GM12891 (cell line): ENCODE measurements at regions not wholly inside any gene's neighbourhood (a gene's known extent, or its start where the extent isn't known, plus 50 kb on each side); places are given as distances from the start of the nearest gene placed in this dataset.

Experiments used
- DNase-seq: peaks from one replicate; pipeline ENCODE4 v3.0.0; 2011; ENCODE audit warnings: low spot score; ENCODE audit not compliant: insufficient read length
- FAIRE-seq: peaks from 2 replicates; lab custom pipeline; 2011; peaks lifted over from hg19 to GRCh38; lab: Jason Lieb, UNC
- PAX5 ChIP-seq: IDR thresholded peaks from 2 replicates; pipeline ENCODE4 v1.6.1; 2011; ENCODE audit warnings: low read length, moderate library complexity, mild to moderate bottlenecking; ENCODE audit not compliant: insufficient read depth, severe bottlenecking
- POLR2A ChIP-seq: IDR thresholded peaks from 2 replicates; pipeline ENCODE4 v1.6.1; 2011; ENCODE audit warnings: low read depth, low read length, control low read depth
- POLR2AphosphoS5 ChIP-seq: IDR thresholded peaks from 2 replicates; pipeline ENCODE4 v1.6.1; 2011; ENCODE audit warnings: low read depth, low read length, control low read depth
- POU2F2 ChIP-seq: IDR thresholded peaks from 2 replicates; pipeline ENCODE4 v1.6.1; 2011; ENCODE audit warnings: low read depth, mild to moderate bottlenecking, control low read depth, low read length, moderate library complexity
- SPI1 ChIP-seq: IDR thresholded peaks from 2 replicates; pipeline ENCODE4 v1.6.1; 2011; ENCODE audit warnings: low read depth, low read length, control low read depth
- TAF1 ChIP-seq: IDR thresholded peaks from 2 replicates; pipeline ENCODE4 v1.6.1; 2011; ENCODE audit warnings: low read depth, low read length, control low read depth

GRCh38 chr5:165094782-165095181 is 1589.4 kb downstream of the MAT2B start:
- no peak for TF ChIP-seq POLR2A
- DNase-seq (no peak), FAIRE-seq (no peak)

GRCh38 chr5:165101709-165102108 is 1596.3 kb downstream of the MAT2B start:
- FAIRE-seq (no peak), DNase-seq (no peak)
- TF ChIP-seq POU2F2, result no peak
- no peak for TF ChIP-seq POLR2A
- no peak for TF ChIP-seq POLR2AphosphoS5
- TF ChIP-seq PAX5, result no peak

GRCh38 chr5:165104611-165105010 is 1599.2 kb downstream of the MAT2B start:
- FAIRE-seq, result no peak
- DNase-seq, result no peak
- no peak for TF ChIP-seq POLR2AphosphoS5
- TF ChIP-seq SPI1, result no peak
- TF ChIP-seq PAX5, result no peak
- TF ChIP-seq POLR2A, result no peak

- FAIRE-seq (no peak), DNase-seq (no peak)
- TF ChIP-seq POLR2AphosphoS5, result no peak
- no peak for TF ChIP-seq TAF1
- TF ChIP-seq POLR2A, result no peak
- no peak for TF ChIP-seq POU2F2
- no peak for TF ChIP-seq SPI1
- TF ChIP-seq PAX5, result no peak
Measured at GRCh38 chr5:165108809-165109208, 1603.4 kb downstream of the MAT2B start.

- FAIRE-seq, result no peak
- no peak for TF ChIP-seq SPI1
- no peak for TF ChIP-seq TAF1
- no peak for TF ChIP-seq POLR2AphosphoS5
- no peak for TF ChIP-seq POU2F2
- TF ChIP-seq PAX5, result no peak
- no peak for TF ChIP-seq POLR2A
- no peak for DNase-seq
Measured at GRCh38 chr5:165119175-165119574, 1613.8 kb downstream of the MAT2B start.

GRCh38 chr5:165126598-165126997 is 1621.2 kb downstream of the MAT2B start:
- FAIRE-seq (no peak), DNase-seq (no peak)
- TF ChIP-seq POLR2AphosphoS5 (no peak), PAX5 (no peak), POLR2A (no peak), SPI1 (no peak), POU2F2 (no peak), TAF1 (no peak)

- TF ChIP-seq POLR2AphosphoS5, result no peak
- no peak for TF ChIP-seq POLR2A
- no peak for TF ChIP-seq POU2F2
- TF ChIP-seq PAX5, result no peak
- no peak for TF ChIP-seq TAF1
- peak; percentile 46; the same call in 1 of the 2 replicates for TF ChIP-seq SPI1
- DNase-seq, result no peak
- no peak for FAIRE-seq
Measured at GRCh38 chr5:165127941-165128340, 1622.5 kb downstream of the MAT2B start.

- no peak for DNase-seq
- no peak for TF ChIP-seq TAF1
- TF ChIP-seq SPI1, result no peak
- no peak for TF ChIP-seq POLR2AphosphoS5
- no peak for TF ChIP-seq POU2F2
- no peak for TF ChIP-seq PAX5
- no peak for TF ChIP-seq POLR2A
- no peak for FAIRE-seq
Measured at GRCh38 chr5:165130656-165131055, 1625.2 kb downstream of the MAT2B start.

- FAIRE-seq, result no peak
- TF ChIP-seq POLR2AphosphoS5 (no peak), PAX5 (no peak), POLR2A (no peak), SPI1 (no peak), TAF1 (no peak)
Measured at GRCh38 chr5:165134155-165134554, 1628.7 kb downstream of the MAT2B start.

GRCh38 chr5:165135565-165135964 is 1630.1 kb downstream of the MAT2B start:
- no peak for TF ChIP-seq POU2F2
- no peak for TF ChIP-seq SPI1
- TF ChIP-seq POLR2A, result no peak
- TF ChIP-seq POLR2AphosphoS5, result no peak
- no peak for TF ChIP-seq TAF1
- TF ChIP-seq PAX5, result no peak
- no peak for FAIRE-seq
- no peak for DNase-seq

More at GRCh38 chr5:165134155-165134554, 1628.7 kb downstream of the MAT2B start:
- DNase-seq, result no peak

GRCh38 chr5:165137701-165138100 is 1632.3 kb downstream of the MAT2B start:
- DNase-seq (no peak), FAIRE-seq (no peak)
- no peak for TF ChIP-seq POU2F2
- TF ChIP-seq POLR2A, result no peak
- no peak for TF ChIP-seq POLR2AphosphoS5
- TF ChIP-seq PAX5, result no peak
- TF ChIP-seq SPI1, result no peak
- TF ChIP-seq TAF1, result no peak
